NCI-H446 (cell line): ENCODE measurements at regions not wholly inside any gene's neighbourhood (a gene's known extent, or its start where the extent isn't known, plus 50 kb on each side); places are given as distances from the start of the nearest gene placed in this dataset.
"Not testable (repeated sequence)": the region's sequence is repeated elsewhere in the genome, so short reads cannot be mapped to it uniquely, and the experiment has no call there.

ENCODE experiments used
- DNase-seq, 2 experiments: peaks; one replicate each; lab custom pipeline; 2025; lab: John Stamatoyannopoulos, UW

DNA sequence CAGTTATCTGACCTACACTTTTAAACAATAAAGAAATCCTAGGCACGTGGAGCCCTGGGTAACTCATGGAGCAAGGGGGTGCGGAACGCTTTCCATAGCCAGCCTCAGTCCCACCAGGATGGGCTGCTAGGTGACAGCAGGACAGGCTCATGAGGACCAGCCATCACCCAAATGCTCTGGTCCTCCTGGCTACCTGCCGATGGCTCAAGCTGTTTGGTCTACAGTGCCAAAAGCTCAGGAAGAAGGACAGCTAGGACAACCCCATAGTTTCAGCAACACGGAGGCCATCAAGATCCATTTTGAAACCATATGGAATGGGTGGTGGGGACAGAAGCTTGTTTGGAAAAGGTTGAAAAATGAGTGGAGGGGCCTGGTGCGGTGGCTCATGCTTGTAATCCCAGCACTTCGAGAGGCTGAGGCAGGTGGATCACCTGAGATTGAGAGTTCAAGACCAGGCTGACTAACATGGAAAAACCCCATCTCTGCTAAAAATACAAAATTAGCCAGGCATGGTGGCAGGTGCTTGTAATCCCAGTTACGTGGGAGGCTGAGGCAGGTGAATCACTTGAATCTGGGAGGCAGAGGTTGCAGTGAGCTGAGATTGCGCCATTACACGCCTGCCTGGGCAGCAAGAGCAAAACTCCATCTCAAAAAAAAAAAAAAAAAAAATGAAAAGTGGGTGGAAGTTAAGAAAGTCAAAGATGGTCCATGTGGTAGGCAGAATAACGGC is 93.7 kb upstream of the ALDH3B2 start:
- DNase-seq: not testable (repeated sequence)

DNA sequence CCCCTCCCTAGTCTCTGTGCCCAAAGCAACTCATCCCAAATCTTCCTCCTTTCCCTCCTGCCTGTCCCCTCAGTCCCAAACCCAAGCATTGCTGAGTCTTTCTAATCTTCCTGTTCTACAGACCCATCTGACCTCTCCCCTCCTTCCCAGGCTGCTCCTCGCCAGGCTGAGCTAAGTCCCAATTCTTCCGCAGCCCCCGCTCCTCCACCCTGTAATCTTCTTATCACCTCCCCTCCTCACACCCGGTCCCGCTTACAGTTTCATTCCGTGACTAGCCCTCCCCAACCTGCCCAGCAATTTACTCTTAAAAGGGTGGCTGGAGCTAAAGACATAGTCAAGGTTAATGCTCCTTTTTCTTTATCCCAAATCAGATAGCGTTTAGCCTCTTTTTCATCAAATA is 86.8 kb upstream of the ALDH3B2 start:
- DNase-seq: not testable (repeated sequence)

DNA sequence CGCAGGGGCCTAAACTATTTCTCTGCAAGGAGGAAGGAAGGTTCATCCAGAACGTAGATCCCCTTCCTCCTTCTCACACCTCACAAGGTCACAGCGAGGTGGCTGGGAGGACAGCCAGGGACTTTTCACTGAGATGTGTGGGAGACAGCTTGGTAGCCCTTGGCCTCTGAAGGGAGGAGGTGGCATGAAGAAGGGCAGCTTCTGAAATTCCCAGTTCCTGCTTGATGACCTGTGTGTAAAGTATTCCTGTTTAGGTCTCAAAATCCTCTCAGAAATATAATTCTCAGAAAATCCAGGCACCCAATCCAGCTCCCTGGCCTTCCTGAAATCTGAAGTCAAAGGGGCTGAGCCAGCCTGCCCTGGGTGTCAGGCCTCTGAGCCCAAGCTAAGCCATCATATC is 84.9 kb upstream of the ALDH3B2 start:
- DNase-seq: not testable (repeated sequence)

DNA sequence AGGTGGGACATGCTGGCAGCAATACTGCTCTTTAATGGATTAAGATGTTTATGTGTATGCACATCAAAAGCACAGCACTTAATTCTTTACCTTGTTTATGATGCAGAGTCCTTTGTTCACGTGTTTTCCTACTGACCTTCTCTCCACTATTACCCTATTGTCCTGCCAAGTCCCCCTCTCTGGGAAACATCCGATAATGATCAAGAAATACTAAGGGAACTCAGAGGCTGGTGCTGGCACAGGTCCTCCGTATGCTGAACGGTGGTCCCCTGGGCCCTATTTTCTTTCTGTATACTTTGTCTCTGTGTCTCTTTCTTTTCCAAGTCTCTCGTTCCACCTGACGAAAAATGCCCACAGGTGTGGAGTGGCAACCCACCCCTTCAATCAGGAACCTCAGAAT is 84.0 kb upstream of the ALDH3B2 start:
- not testable (repeated sequence) for DNase-seq

DNA sequence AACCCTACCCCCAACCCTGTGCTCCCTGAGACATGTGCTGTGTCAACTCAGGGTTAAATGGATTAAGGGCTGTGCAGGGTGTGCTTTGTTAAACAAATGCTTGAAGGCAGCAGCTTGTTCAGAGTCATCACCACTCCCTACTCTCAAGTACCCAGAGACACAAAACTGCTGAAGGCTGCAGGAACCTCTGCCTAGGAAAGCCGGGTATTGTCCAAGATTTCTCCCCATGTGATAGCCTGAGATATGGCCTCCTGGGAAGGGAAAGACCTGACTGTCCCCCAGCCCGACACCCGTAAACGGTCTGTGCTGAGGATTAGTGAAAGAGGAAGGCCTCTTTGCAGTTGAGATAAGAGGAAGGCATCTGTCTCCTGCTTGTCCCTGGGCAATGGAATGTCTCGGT is 83.6 kb upstream of the ALDH3B2 start:
- not testable (repeated sequence) for DNase-seq

DNA sequence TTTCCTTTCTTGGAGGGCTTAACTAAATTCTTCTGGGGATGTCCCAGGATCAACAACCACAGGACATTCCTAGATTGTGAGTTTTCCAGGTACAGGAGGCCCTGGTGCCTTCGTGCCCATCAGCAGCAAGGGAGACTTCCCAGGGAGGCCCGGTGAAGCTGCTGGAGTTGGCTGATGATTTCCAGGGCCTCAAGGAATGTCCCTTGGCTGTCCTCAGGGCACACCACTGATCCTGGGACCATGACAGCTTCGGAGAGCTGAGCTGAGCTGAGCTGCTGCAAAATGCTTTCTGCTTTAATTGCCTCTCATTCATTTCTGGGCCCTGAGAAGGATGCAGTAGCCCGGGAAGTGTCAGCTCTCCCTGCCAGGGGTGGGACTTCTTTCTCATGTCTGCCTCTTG is 79.4 kb upstream of the ALDH3B2 start:
- not testable (repeated sequence) for DNase-seq

DNA sequence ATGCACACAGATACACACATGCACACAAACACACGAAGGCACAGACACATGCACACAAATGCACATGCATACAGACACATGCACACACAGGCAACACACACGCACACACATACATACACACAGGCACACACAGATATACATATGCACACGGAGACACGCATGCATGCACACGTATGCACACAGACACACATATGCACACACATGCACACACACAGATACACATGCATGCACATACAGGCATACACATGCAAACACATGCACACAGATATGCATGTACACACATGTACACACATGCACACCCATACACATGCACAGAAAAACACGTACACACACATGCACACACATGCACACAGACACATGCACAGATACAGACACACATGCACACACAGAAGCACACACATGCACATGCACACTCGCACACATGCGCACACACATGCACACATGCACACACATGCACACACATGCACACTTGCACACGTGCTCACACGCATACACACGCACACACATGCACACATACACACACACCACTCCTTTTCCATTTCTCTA is 70.8 kb upstream of the ALDH3B2 start:
- DNase-seq: no peak

DNA sequence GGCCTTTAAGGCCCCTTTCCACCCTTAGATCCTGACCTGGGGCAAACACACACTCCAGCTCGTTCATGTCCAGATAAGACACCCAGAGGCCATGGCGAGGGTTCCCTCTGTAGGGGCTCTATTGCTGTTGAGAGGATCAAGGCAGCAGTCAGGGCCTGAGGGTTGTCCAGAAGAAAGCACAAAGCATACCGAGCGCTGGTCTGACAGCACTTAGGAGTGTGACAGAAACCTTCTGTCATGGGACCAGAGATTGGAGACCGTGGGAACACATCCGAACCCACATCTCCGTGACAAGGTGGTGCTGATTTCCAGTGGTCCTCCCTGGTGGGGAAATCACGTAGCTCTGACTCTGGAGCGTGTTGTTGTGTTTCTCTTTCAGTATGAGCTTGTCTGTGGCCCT is 69.8 kb upstream of the ALDH3B2 start:
- DNase-seq: not testable (repeated sequence)

DNA sequence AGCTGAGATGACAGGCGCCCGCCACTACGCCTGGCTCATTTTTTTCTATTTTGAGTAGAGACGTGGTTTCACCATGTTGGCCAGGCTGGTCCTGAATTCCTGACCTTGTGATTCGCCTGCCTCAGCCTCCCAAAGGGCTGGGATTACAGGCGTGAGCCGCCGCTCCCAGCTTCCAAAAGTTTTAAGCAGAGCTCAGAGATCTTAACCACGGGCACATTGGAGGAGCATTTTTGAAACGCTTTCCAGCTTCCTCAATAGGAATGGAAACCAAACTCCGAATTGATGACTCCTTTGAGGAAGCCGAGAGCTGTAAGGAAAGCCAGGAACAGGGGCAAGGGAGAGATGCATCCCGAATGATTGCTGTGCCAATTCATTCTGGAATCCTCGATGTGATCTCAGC is 63.8 kb upstream of the ALDH3B2 start:
- not testable (repeated sequence) for DNase-seq

DNA sequence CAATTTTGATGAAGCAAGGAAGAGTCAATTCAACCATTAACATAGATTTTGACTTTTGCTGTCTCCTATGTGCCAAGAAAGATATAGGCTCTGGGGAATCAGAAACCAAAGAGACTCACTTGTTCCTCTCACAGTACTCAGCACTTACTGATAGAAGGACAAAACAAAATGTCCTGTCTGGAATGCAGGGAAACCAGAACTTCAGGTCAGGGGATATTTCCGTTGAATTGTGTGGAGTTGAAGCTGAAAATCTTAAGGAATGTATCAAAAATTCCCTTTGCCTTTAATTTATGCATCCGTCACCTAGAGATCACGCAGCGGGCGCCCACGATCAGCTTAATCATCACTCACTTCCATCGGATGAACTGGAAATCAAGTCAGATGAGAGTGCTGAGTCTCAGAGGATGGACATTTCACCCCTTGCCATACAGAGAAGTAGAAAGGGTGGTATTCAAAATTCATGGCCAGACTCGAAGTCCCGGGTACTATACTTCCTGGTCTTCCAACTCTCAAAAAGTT is 63.2 kb upstream of the ALDH3B2 start:
- not testable (repeated sequence) for DNase-seq

DNA sequence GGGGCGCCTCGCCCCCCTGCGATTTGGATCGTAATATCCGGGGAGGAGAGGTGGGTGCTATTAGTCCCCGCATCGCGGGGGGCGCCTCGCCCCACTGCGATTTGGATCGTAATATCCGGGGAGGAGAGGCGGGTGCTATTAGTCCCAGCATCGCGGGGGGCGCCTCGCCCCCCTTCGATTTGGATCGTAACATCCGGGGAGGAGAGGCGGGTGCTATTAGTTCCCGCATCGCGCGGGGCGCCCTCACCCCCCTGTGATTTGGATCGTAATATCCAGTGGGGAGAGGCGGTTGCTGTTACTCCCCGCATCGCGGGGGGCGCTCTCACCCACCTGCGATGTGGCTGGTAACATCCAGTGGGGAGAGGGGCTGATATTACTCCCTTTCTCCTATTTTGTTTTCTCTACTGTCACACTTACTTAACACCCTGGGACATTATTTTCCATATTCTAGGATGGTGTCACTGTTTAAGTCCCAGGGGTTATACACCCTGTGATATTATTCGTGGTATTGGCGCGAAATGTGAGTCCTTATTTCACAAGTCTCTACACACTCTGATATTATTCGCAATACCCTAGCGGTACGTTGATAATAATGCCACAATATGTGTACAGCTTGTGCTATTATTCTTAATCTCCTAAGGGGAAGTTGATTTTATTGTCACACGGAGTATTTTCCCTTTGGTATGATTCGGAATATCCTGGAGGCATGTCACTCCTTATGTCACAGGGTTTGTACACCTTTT is 57.8 kb upstream of the ALDH3B2 start:
- DNase-seq: no peak

DNA sequence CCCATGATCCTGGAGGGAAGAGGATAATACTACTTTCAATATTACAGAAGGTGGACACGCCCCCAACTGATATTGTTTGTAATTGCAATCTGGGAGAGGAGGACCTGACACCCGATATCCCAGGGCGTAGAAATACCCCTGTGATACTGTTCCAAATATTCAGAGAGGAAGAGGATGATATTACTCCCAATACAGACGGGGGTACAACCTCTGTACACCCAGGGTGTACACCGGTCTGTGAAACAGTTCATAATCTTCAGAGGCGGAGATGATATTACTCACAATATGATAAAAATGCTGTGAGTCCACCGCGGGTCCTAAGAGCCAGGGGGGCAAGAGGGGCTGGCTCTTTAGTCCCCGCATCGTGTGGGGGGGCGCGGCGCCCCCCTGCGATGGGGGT is 57.2 kb upstream of the ALDH3B2 start:
- no peak for DNase-seq

DNA sequence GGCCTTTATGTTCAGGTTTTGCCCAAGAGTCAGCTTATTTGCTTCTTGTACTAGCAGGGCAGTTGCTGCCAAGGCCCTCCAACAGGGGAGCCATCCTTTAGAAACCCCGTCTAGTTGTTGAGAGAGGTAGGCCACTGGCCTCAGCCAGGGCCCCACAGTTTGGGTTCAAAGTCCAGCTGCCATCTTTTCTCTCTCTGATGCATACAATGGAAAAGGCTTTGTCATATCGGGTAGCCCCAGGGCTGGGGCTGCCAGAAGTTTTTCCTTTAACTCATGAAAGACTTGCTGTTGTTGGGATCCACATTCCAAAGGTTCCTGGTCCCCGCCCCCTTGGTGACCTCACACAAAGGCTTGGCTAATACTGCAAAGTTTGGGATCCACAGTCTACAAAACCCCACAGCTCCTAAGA is 53.7 kb upstream of the ALDH3B2 start:
- DNase-seq: not testable (repeated sequence)

DNA sequence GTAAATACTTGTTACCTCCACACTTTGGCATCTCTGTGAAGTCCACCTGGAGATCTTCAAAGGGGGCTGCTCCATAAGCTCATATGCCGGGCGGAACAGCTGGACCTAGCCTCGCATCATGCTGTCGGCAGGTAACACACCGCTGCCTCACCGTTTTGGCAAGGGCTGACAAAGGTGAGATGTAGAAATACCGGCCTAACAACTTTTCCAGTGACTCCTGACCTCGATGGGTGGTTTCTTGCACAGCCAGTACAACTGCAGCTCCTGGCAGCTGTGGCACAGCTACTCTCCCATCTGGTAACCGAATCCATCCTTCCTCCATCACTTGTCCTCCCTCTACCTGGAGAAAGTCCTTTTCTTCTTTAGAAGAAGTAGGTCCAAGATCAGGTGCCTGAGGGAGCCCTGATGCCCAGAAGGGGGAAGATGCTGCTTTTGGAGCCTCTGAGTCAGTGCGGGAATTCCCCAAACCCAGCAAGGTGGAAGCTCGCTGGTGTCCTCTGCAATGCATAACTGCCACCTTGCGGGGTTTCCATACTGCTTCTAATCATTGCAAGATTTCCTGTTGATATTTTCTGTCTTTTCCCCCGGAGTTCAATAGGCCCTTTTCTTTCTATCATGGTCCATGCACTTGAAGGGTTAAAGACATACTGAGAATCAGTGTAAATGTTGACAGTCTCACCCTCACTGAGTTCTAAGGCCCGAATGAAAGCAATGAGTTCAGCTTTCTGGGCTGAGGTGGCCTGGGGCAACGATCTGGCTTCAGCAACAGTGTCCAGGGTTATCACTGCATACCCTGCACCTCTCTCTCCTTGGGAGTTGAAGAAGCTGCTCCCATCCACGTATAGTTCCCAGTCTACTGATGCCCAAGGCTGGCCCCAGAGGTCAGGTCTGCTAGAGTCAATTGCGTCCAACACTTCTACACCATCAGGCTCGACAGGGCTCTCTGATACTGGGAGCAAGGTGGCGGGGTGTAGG is 52.9 kb upstream of the ALDH3B2 start:
- DNase-seq: not testable (repeated sequence)
